Vagina (tissue), 2 donors: ENCODE measurements at regions not wholly inside any gene's neighbourhood (a gene's known extent, or its start where the extent isn't known, plus 50 kb on each side); places are given as distances from the start of the nearest gene placed in this dataset.

ENCODE experiments used
- DNase-seq, 2 donors: peaks; one replicate each; pipeline ENCODE4 v3.0.0-alpha.2; 2017; ENCODE audit errors: extremely low spot score in 2 of 2
- H3K27ac ChIP-seq: fragments of 200-600 bp; sonication (generic); one replicate; pipeline ENCODE4 v1.5.1; 2019
- H3K27me3 ChIP-seq: fragments of 200-600 bp; sonication (generic); one replicate; pipeline ENCODE4 v1.5.1; 2019
- H3K36me3 ChIP-seq, 2 donors: fragments of 200-600 bp; sonication (generic); one replicate each; pipeline ENCODE4 v1.5.1; 2017 to 2019
- H3K4me1 ChIP-seq: fragments of 200-600 bp; sonication (generic); one replicate; pipeline ENCODE4 v1.5.1; 2019
- H3K4me3 ChIP-seq, 2 donors: fragments of 200-600 bp; sonication (generic); 1 replicate in 1 of 2; 2 replicates in 1 of 2; pipeline ENCODE4 v1.5.1; 2016 to 2019
- H3K9me3 ChIP-seq: fragments of 200-600 bp; sonication (generic); one replicate; pipeline ENCODE4 v1.5.1; 2019
- POLR2A ChIP-seq, 2 donors: fragments of 450-650 bp; IDR thresholded peaks; one replicate each; pipeline ENCODE4 v1.6.1; 2017; ENCODE audit warnings: antibody characterized with exemption in 2 of 2, mild to moderate bottlenecking in 2 of 2, moderate library complexity in 2 of 2
- POLR2AphosphoS5 ChIP-seq, 2 donors: sonication (generic); formaldehyde crosslinking; IDR thresholded peaks; one replicate each; pipeline ENCODE4 v1.9.0; 2017; ENCODE audit warnings: antibody characterized with exemption in 2 of 2, mild to moderate bottlenecking in 2 of 2, low read depth in 1 of 2; ENCODE audit not compliant: insufficient read depth in 1 of 2
- intact Hi-C: fragments of 100-400 bp; cut with DNase I; formaldehyde crosslinking; loops from one replicate; pipeline ENCODE4 v1.15.1; 2023
- TF ChIP-seq, protein P1 (sequence below), 3 experiments: fragments of 450-650 bp in 2 of 3; fragments of 200-600 bp in 1 of 3; sonication (generic) in 1 of 3; IDR thresholded peaks; one replicate each; pipeline ENCODE4 v1.5.1; 2017 to 2019; ENCODE audit warnings: antibody characterized with exemption in 3 of 3, mild to moderate bottlenecking in 2 of 3, moderate library complexity in 2 of 3

- Histone ChIP-seq H3K4me1 (peaks cover 7% of the 10 kb centered on the region), H3K9me3 (no peaks in the 10 kb centered on the region), H3K27me3 (no peaks in the 10 kb centered on the region), H3K4me3 (no peak overlapping the region), H3K36me3 (no peaks in the 10 kb centered on the region), H3K27ac (no peak overlapping the region)
- intact Hi-C loops, result no loop called here
- TF ChIP-seq POLR2A (IDR thresholded peaks at IDR 0.05) (no peak), POLR2AphosphoS5 (IDR thresholded peaks at IDR 0.05; ENCODE audit: insufficient read depth in 1 of 2, low read depth in 1 of 2) (no peak)
- TF ChIP-seq, protein P1, sequence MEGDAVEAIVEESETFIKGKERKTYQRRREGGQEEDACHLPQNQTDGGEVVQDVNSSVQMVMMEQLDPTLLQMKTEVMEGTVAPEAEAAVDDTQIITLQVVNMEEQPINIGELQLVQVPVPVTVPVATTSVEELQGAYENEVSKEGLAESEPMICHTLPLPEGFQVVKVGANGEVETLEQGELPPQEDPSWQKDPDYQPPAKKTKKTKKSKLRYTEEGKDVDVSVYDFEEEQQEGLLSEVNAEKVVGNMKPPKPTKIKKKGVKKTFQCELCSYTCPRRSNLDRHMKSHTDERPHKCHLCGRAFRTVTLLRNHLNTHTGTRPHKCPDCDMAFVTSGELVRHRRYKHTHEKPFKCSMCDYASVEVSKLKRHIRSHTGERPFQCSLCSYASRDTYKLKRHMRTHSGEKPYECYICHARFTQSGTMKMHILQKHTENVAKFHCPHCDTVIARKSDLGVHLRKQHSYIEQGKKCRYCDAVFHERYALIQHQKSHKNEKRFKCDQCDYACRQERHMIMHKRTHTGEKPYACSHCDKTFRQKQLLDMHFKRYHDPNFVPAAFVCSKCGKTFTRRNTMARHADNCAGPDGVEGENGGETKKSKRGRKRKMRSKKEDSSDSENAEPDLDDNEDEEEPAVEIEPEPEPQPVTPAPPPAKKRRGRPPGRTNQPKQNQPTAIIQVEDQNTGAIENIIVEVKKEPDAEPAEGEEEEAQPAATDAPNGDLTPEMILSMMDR (IDR thresholded peaks at IDR 0.05), result no peak
- DNase-seq, result no peak
Measured at GRCh38 chr12:116372815-116373214, 95.3 kb upstream of the MED13L start.

GRCh38 chr12:116373572-116374206, 96.2 kb upstream of the MED13L start:
- H3K4me1 ChIP-seq, result peaks cover 7% of the 10 kb centered on the region
- TF ChIP-seq POLR2AphosphoS5 (IDR thresholded peaks at IDR 0.05; ENCODE audit: insufficient read depth in 1 of 2, low read depth in 1 of 2) (no peak), POLR2A (IDR thresholded peaks at IDR 0.05) (no peak)
- TF ChIP-seq, protein P1 (IDR thresholded peaks at IDR 0.05), result no peak
- H3K27me3 ChIP-seq, result no peaks in the 10 kb centered on the region
- no peaks in the 10 kb centered on the region for H3K9me3 ChIP-seq
- no peaks in the 10 kb centered on the region for H3K36me3 ChIP-seq
- H3K27ac ChIP-seq, result no peak overlapping the region
- DNase-seq, result no peak
- H3K4me3 ChIP-seq, result no peak overlapping the region
- intact Hi-C loops, result no loop called here

DNA sequence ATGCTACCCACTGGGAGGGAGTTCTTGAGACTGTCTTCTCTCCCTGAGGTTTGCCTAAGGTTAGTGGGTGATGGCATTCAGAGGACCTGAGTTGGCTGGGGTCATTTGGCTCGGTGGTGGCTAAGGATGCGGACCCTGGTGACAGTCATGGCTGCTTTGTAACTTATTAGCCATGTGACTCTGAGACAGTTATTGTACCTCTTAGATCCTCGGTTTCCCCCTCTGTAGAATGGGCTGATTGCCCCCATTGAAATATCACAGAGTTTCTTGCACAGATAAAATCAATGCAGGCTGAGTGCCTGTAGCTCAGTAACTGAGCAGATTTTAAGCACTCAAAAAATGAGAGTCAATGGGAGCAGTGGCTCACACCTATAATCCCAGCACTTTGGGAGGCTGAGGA, 96.7 kb upstream of the MED13L start:
- no peak for TF ChIP-seq POLR2AphosphoS5 (IDR thresholded peaks at IDR 0.05; ENCODE audit: insufficient read depth in 1 of 2, low read depth in 1 of 2)
- TF ChIP-seq POLR2A (IDR thresholded peaks at IDR 0.05), result no peak
- TF ChIP-seq, protein P1 (IDR thresholded peaks at IDR 0.05), result no peak
- no peaks in the 10 kb centered on the region for H3K27me3 ChIP-seq
- H3K4me1 ChIP-seq, result peaks cover 7% of the 10 kb centered on the region
- H3K27ac ChIP-seq, result no peak overlapping the region
- no peak for DNase-seq
- intact Hi-C loops, result no loop called here
- no peaks in the 10 kb centered on the region for H3K36me3 ChIP-seq
- H3K9me3 ChIP-seq, result no peaks in the 10 kb centered on the region
- H3K4me3 ChIP-seq, result no peak overlapping the region

DNA sequence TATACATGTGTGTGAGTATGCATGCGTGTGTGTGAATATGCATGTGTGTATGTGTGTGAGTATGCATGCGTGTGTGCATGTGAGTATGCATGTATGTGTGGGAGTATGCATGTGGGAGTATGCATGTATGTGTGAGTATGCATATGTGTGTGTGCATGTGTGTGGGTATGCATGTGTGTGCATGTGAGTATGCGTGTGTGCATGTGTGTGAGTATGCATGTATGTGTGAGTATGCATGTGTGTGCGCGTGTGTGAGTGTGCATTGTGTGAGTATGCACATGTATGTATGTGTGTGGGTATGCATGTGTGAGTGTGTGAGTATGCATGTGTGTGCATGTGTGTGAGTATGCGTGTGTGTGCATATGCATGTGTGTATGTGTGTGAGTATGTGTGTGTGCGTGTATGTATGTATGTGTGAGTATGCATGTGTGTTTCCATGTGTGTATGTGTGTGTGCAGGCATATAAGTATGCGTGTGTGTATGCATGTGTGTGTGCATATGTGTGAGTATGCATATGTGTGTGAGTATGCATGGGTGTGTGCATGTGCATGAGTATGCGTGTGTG, 97.9 kb upstream of the MED13L start:
- Histone ChIP-seq H3K4me3 (no peak overlapping the region), H3K9me3 (no peaks in the 10 kb centered on the region), H3K4me1 (peaks cover 7% of the 10 kb centered on the region), H3K36me3 (no peaks in the 10 kb centered on the region), H3K27me3 (no peaks in the 10 kb centered on the region), H3K27ac (no peak overlapping the region)
- intact Hi-C loops, result no loop called here
- no peak for DNase-seq
- no peak for TF ChIP-seq POLR2AphosphoS5 (IDR thresholded peaks at IDR 0.05; ENCODE audit: insufficient read depth in 1 of 2, low read depth in 1 of 2)
- TF ChIP-seq POLR2A (IDR thresholded peaks at IDR 0.05), result no peak
- TF ChIP-seq, protein P1 (IDR thresholded peaks at IDR 0.05), result no peak
